Fibroblast of villous mesenchyme (primary cell): ENCODE measurements at regions not wholly inside any gene's neighbourhood (a gene's known extent, or its start where the extent isn't known, plus 50 kb on each side); places are given as distances from the start of the nearest gene placed in this dataset.

Experiments used
- DNase-seq: peaks from one replicate; pipeline ENCODE4 v3.0.0-alpha.2; 2010; ENCODE audit warnings: low read depth
- H3K4me3 ChIP-seq: 2 replicates; pipeline ENCODE4 v1.5.1; 2011; ENCODE audit warnings: low read depth, mild to moderate bottlenecking, low read length
- CTCF ChIP-seq: IDR thresholded peaks from 2 replicates; pipeline ENCODE4 v1.5.1; 2012; ENCODE audit warnings: low read depth, mild to moderate bottlenecking, low read length; ENCODE audit not compliant: insufficient read depth

GRCh38 chr6:163877877-163878639, 463.5 kb downstream of the QKI start:
- no peak for DNase-seq
- no peak overlapping the region for H3K4me3 ChIP-seq
- TF ChIP-seq CTCF, result no peak

DNA sequence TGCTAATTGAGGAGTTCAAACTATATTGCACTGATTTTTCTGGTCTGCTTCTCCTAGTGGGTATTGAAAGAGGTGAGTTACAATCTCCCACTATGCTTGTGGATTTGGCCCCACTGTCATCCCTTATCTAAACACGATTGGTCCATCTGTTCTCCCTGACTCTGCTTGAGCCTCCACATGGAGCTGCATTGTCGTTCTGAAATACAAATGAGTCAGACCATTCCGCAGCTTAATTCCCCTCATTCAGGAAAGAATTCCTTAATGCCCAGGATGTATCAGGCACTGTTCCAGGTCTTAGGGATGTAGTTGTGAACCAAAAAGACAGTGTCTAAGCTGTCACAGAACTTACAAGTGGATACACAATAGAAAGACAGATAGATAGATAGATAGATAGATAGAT, 461.9 kb downstream of the QKI start:
- no peak for DNase-seq
- H3K4me3 ChIP-seq, result no peak overlapping the region
- TF ChIP-seq CTCF, result no peak

- no peak overlapping the region for H3K4me3 ChIP-seq
- TF ChIP-seq CTCF, result no peak
- DNase-seq, result no peak
These were observed 460.3 kb downstream of the QKI start for GRCh38 chr6:163874784-163875183.

GRCh38 chr6:163872335-163872734, 457.8 kb downstream of the QKI start:
- peak; percentile 88 for DNase-seq

GRCh38 chr6:163871616-163872015, 457.1 kb downstream of the QKI start:
- no peak for TF ChIP-seq CTCF
- H3K4me3 ChIP-seq, result no peak overlapping the region
- no peak for DNase-seq

More at GRCh38 chr6:163872335-163872734, 457.8 kb downstream of the QKI start:
- no peak overlapping the region for H3K4me3 ChIP-seq
- no peak for TF ChIP-seq CTCF

DNA sequence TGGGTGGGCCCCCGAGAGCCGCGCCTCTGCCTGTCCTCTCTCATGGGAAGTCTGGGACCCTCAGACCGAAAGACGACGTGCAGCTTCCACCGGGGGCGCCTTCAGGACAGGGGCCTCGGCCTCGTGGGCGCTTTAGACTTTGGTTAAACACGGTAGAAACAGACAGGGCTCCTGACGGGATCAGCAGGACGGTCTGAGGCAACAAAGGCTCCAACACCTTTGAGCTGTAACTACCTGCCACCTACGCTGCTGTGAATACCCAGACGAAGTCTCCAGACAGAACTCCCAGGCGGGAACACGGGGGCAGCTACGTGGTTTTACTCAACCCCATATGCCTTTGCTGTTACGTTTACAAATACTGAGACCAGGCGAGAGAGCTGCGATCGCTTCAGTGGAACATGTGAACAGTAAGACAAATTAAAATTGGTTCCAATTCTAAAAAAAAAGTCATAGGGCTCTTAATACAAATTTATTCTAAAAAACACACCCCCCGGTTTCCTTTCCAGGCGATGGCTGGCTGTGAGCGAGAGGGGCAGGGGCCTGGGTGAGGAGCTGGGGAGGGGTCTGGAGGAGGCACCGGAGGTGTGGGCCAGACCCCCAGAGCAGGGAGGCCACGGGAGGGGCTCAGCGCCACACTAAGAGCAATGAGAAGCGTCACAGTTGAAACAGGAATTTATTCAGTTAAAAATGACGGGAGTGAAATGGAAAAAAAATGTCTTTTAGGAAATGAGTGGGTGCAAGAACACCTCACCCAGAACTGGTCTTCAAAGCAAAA, 453.2 kb downstream of the QKI start:
- no peak for TF ChIP-seq CTCF
- no peak for DNase-seq
- no peak overlapping the region for H3K4me3 ChIP-seq
